BJ (cell line): ENCODE measurements at regions not wholly inside any gene's neighbourhood (a gene's known extent, or its start where the extent isn't known, plus 50 kb on each side); places are given as distances from the start of the nearest gene placed in this dataset.

Source experiments
- CTCF ChIA-PET: fragments of 350-600 bp; formaldehyde crosslinking; extraction: SDS; loops from one replicate; lab custom pipeline; 2021; ENCODE audit warnings: antibody characterized with exemption, inconsistent platforms; lab: Yijun Ruan, JAX
- POLR2A ChIA-PET: fragments of 300-600 bp; sonication (Branson Sonifier 250); formaldehyde crosslinking; extraction: SDS; loops from one replicate; lab custom pipeline; 2021; ENCODE audit warnings: antibody characterized with exemption; lab: Charles Lee
- DNase-seq: peaks from one replicate; pipeline ENCODE4 v3.0.0-alpha.2; 2011; ENCODE audit warnings: low read depth
- H3K27me3 ChIP-seq: 2 replicates; pipeline ENCODE4 v1.6.0; 2011; ENCODE audit warnings: low read length; ENCODE audit not compliant: control insufficient read depth, insufficient read depth
- H3K36me3 ChIP-seq: 2 replicates; pipeline ENCODE4 v1.5.1; 2011; ENCODE audit warnings: low read length; ENCODE audit not compliant: control insufficient read depth, insufficient read depth
- H3K4me3 ChIP-seq: 2 replicates; pipeline ENCODE4 v1.5.1; 2011; ENCODE audit warnings: low read depth, mild to moderate bottlenecking, control low read depth, low read length
- CTCF ChIP-seq: IDR thresholded peaks from 2 replicates; pipeline ENCODE4 v1.5.1; 2011; ENCODE audit warnings: low read depth, mild to moderate bottlenecking, control low read depth, inconsistent platforms, low read length, moderate library complexity; ENCODE audit not compliant: insufficient read depth

GRCh38 chr5:155912291-155912690 is 414.7 kb upstream of the SGCD start:
- no peak overlapping the region for H3K4me3 ChIP-seq
- no peaks in the 10 kb centered on the region for H3K27me3 ChIP-seq
- POLR2A ChIA-PET = no interaction called here
- H3K36me3 ChIP-seq = no peaks in the 10 kb centered on the region
- DNase-seq = no peak
- CTCF ChIA-PET = no interaction called here
- TF ChIP-seq CTCF = no peak

- no peaks in the 10 kb centered on the region for H3K36me3 ChIP-seq
- TF ChIP-seq CTCF = no peak
- H3K27me3 ChIP-seq = no peaks in the 10 kb centered on the region
- no peak overlapping the region for H3K4me3 ChIP-seq
- no peak for DNase-seq
- ChIA-PET POLR2A (no interaction called here), CTCF (no interaction called here)
Measured at GRCh38 chr5:155914766-155915165, 412.2 kb upstream of the SGCD start.

GRCh38 chr5:155915601-155916000 is 411.4 kb upstream of the SGCD start:
- DNase-seq = no peak

GRCh38 chr5:155919126-155919525 is 407.8 kb upstream of the SGCD start:
- TF ChIP-seq CTCF = no peak
- ChIA-PET POLR2A (no interaction called here), CTCF (no interaction called here)
- Histone ChIP-seq H3K4me3 (no peak overlapping the region), H3K27me3 (no peaks in the 10 kb centered on the region), H3K36me3 (no peaks in the 10 kb centered on the region)
- no peak for DNase-seq

More at GRCh38 chr5:155915601-155916000, 411.4 kb upstream of the SGCD start:
- H3K4me3 ChIP-seq = no peak overlapping the region
- no peak for TF ChIP-seq CTCF
- no peaks in the 10 kb centered on the region for H3K27me3 ChIP-seq
- ChIA-PET CTCF (no interaction called here), POLR2A (no interaction called here)
- H3K36me3 ChIP-seq = no peaks in the 10 kb centered on the region

GRCh38 chr5:155919725-155920124 is 407.2 kb upstream of the SGCD start:
- ChIA-PET POLR2A (no interaction called here), CTCF (no interaction called here)
- no peak overlapping the region for H3K4me3 ChIP-seq
- DNase-seq = no peak
- H3K27me3 ChIP-seq = no peaks in the 10 kb centered on the region
- TF ChIP-seq CTCF = no peak
- no peaks in the 10 kb centered on the region for H3K36me3 ChIP-seq
